RCC 7860 (cell line): ENCODE measurements at regions not wholly inside any gene's neighbourhood (a gene's known extent, or its start where the extent isn't known, plus 50 kb on each side); places are given as distances from the start of the nearest gene placed in this dataset.
"Not testable (repeated sequence)": the region's sequence is repeated elsewhere in the genome, so short reads cannot be mapped to it uniquely, and the experiment has no call there.

ENCODE experiments used
- DNase-seq: peaks from one replicate; pipeline ENCODE4 v3.0.0-alpha.2; 2015; ENCODE audit warnings: low spot score
- FAIRE-seq: peaks from 2 replicates; lab custom pipeline; 2012; peaks lifted over from hg19 to GRCh38; lab: Jason Lieb, UNC

DNA sequence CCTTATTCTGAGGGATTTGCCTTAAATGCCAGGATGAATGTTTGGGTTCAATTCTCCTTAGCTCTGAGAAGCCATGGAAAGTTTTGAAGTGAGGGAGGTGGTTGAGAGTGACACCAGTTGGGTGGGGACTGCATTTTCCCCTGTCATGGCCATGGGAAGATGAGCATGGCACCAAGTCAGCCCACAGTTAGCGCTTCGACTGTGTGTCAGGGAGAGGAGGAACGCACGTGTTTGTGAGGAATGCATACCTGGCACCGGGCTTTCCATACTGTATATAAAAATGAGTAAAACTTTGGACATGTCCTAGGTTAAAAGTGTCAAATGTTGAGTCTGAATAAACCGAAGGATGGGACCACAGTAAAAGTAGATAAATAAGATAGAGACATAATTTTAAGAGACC, 187.5 kb upstream of the KL start:
- no peak for DNase-seq
- FAIRE-seq: no peak

DNA sequence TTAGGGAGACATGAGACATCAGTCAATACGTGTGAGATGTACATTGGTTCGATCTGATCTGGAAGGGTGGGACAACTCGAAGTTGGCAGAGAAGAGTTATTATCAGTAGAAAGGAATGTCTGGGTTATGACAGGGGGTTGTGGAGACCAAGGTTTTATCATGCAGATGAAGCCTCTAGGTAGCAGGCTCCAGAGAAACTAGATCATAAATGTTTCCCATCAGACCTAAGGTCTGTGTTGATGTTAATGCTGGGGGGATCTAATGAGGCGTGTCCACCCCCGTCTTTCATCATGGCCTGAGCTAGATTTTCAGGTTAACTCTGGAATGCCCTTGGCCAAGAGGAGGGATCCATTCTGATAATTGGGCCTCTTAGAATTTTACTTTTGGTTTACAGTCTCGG, 187.0 kb upstream of the KL start:
- FAIRE-seq (no peak), DNase-seq (peak; percentile 89)

DNA sequence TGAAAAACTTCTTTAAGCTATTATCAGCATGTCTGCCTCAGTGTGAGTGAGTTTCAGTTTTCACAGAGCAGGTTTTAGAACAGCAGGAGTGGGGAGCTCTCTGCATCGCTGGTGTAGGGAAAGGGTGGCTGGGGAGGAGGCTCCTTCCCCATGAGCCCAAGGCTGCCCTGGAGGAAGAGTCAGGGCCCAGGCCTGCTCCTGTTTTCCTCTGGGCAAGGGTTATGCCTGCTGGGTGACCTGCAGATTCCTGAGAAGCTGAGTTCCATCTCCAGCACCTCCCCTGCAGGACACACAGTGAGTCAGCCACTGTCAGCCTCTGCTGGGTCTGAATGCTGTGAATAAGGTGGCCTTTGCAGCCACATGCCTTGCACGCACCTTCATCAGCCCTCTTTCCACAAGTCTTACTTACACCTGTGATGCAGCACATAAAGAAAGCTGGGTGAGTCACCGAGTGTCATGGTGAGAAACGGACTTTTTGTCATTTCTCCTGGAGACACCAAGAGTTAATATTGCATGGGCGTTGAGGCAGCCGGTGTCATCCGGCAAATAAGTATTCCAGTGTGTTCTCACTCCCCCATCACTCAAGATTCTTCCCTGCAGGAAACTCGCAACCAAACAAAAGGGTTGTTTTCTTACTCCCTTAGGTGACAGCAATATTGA, 186.4 kb upstream of the KL start:
- DNase-seq: peak; percentile 99
- FAIRE-seq: peak; percentile 95

DNA sequence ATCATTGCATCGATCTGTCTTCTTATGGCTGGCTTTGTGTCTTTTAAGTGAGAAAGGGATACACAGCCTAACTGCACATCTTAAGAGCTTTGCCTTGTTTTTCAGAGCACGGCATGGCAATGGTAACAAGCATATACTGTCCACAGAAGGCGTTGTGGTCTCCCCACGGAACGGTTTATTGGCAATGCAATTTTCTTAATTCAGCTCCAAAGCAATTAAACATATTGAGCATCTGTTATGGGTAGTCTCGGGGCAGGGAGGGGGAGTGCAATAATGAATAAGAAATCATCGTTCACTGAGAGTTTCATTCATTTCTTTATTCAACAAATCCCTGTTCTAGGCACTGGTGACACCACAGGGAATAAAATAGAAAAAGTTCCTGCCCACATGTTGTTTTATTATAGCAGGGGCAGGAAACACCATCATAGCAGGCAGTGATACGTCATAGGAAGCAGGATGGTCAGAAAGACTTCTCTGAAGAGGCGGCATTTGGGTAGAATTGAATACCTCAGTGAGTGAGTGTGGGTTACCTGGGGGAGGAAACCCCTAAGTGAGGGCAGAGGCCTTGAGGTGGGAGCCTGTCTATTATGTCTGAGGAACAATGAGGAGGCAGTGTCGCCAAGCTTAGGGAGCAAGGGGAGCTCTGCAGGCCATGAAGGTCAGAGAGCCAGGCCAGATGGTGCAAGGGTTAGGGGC, 185.7 kb upstream of the KL start:
- FAIRE-seq (no peak), DNase-seq (no peak)

DNA sequence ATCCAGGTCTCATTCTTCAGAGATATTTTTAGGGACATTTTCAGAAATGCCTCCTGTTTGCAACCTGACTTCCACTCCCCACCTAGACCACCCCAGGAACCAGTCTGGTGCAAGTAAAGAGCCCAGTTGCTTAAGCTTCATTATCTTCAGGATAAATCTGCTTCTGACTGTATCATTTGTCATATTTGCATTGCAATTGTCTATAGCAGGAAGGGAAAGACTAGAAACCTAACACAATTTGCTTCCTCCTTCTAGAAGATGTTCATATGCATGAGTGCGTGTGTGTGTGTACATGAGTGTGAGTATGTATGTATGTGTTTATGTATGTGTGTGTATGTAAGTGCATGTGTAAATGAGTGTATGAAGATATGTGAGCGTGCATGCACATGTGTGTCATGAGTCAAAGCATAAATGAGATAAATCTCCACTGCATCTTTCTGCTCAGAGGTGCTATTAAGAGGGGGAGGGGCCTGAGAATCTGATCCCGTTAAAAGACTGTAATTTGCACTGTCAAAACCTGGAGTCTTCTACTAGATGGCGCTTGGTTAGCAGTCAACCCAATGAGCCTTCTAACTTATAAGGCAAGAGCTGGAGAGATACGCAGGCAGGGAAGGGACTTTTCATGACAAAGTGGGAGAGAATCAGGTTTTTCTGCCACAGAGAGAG, 178.8 kb upstream of the KL start:
- FAIRE-seq (no peak), DNase-seq (no peak)

DNA sequence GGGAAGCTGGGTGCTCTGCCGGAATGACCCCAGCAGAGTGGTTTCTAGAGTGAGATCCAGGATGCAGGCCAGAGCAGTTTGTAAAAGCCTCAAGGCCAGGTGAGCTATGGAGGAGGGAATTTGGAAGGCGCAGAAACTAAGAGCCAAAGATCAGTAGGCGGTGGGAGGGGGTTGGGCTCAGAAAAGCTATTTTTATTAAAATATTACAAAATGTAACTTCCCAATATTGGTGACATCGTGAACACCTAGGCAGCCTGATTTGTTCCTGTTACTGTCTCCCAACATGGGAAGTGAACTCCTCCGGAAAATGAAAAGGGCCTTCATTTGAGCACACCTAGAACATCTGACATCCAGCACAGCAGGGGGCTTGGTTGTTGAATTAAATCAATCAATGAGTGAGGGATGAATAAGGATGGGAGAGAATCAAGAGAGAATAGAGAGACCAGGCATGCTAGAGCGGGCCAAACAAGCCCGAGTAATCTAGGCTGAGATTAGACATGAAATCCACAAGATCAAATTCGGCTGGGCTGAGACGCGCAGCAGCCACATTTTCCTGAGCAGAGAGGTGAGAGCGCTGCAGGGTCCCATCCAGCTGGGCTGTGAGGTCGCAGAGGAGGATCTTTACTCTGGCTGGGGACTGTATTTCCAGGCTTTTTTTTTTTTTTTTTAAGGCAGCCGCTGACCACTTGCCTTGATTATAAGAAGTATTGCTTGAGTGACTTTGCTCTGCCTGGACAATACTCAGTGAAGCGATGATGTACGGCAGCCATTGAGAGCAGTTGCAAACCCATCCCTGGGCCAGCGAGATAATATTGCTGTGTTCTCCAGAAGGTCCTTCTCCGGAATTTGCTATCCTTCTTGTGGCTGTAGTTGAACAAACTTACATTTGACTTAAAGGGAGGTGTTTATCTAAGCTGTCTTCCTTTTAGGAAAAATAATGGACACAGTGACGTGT, 178.0 kb upstream of the KL start:
- FAIRE-seq: no peak
- no peak for DNase-seq

DNA sequence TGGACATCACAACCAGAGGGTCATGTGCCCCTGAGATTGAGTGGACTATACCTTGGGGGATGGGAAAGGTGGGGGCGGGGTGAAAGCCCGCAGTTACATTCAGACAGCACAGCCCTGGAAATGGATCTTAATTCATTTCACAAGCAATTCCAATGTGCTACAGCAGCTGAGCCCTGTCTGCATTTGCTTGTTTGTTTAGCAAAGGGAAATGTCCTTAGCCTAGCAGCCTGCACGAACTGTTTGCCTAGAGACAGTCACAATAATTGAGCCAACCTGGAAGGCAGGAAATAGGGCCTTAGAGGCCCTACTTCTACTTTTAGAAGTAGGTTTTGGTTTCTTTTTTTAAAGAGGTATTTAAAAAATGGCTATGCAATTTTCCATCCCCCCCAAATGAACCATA, 177.3 kb upstream of the KL start:
- no peak for DNase-seq
- FAIRE-seq: no peak

DNA sequence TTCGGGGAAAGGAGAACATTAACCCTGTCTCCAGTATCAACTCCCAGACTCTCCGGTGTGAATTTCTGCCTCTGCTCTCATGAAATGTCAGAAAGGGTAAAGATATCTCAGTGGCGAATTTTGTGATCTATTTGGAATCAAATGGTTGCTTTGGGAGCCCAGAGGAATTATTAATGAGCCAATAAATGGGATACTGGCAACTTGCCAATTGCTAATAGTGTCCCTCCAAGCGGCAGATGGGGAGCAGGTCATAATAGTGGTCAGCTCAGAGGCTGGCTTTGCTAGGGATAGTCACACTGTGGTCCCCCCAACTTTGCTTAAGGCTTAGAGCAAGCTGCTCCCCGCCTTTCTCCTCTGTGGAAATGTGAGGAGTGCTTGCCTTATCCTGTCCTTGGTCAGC, 176.1 kb upstream of the KL start:
- DNase-seq: no peak
- no peak for FAIRE-seq

DNA sequence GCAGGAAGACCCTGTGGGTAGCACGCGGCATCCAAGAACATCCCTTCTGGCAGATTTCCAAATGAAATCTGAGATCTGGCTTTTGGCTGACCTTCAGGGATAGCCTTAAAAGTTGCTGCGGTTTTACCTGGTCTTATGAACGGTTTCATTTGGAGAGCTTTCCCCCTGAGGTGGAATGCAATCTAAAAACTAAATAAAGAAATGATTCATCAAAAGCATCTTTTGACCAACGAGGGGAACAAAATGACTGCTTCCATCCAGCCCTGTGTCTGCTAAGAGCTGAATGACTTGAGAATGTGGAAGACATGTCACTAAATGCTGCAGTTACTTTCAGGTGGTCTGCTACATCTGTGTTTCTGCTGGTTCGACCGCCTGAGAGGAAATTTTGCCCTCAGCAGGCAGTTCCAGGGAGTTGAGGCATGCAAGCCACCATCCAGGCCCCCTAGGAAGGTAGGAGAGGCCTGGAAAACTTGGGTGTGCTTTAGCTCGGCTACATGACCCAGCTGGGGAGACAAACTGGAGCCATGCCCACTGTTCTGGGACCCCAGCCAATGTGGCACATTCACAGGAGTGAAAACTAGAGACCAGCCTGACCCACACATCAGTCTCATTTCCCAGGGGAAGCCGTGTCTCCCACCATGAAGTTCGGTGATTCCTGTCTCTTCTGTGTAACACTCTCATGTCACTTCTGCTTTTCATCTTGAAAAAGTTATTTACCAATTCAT, 175.1 kb upstream of the KL start:
- no peak for DNase-seq
- FAIRE-seq: no peak

DNA sequence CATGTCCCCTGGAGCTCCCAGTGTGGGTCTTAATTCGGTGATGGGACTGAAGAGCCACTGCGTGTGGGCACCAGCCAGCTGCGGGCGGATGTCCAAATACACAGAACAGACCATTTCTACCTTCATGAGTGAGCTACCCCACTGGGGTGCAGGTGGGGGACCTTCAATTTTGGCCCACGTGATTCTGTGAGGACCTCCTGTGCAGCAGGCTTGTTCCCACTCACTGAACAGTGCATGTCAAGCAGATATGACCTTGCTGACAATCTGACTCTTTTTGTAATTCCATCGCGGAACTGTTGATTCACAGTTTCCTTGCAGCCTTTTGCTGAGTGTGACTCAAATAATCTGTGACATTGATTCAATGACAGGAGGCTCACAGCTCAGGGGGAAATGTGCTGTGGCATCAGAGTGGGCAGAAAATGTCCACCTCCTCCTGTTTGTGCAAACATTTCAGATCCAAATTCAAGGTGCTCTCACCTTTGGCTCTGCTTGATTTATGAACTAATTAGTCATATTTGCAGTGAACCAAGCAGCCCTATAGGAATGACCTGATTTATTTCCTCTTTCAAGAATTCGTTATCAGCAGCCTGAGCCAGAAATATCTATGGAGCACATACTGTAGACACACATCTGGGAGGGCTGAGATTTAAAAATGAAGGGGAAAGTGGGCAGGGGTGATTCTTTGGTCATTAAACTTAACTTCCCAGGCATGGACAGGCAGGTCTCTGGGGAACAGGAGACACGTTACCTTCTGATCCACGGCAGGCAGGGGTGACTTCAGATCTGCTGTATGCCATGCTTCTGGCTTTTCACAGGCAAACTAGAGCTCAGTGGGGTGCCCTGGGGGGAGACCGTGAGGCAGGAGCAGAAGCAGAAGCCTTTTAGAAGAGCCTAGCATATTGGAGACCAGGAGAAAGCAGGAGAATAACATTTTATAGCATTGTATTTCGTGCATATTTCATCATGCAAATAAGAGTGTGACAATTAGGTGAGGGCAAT, 170.0 kb upstream of the KL start:
- FAIRE-seq (no peak), DNase-seq (no peak)

DNA sequence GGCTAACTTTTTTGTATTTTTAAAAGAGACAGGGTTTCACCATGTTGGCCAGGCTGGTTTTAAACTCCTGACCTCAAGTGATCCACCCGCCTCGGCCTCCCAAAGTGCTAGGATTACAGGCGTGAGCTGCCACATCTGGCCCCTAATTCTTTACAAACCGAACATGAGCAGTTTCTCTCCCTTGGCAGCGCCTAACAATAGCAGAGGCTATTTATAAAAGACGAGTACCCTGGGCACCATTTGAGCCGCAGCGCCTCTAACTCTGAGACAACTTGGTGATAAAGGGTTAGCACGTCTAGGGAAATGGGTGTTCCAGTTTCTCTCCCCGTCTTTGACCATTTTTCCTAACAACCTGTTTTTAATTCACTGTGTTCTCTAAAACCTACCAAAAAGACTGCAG, 168.2 kb upstream of the KL start:
- not testable (repeated sequence) for DNase-seq, FAIRE-seq

DNA sequence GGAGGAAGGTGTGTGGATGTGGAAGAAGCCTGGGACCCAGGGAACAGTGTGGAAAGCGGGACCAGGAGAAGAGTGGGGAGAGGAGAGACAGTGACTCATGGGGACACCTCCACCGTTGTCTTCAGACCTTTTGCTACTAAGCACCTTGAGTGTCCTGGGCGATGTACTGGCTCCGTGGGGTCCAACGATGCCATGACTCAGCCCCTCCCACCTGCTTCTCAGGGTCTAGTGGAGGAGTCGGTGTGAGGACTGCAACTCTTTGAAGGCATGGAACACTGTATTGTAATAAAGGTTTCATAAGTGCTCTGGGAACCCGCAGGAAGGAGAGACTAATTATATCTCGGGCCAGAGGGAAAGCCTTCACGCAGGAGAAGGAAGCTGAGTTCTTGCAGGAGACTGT, 166.9 kb upstream of the KL start:
- FAIRE-seq (no peak), DNase-seq (no peak)

DNA sequence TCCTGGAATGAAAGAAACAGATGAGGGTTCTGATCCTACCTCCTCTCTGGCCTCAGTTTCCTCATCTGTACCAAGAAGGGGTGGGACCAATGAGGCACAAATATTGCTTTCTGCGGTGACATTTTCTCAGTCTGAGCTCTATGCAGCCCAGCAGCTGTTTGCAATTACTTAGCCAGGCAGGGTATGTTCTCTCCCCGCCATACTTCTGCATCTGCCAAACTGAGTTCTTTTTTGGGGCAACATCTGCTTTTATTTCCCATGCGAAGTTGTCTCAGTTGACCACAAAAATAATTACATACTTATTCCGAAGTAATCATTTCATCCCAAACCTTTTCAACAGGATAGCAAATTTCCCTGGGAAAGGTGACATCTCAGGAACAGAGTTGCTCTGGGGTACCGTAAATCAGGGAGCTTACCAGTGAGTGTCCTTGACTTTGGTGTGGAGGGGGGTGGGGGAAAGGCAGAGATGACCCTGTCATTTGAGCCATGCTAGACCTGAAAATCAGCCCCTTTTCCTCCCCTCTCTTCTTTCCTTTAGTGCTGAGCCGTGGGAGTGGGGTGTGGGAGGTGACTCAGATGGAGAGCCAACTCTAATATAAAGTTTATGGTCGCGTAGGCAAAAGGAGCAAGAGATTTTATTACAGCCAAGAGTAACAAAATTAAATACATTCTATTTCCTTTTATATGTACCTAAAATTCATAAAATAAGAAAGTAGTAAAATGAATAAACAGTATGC, 165.7 kb upstream of the KL start:
- FAIRE-seq (no peak), DNase-seq (no peak)

DNA sequence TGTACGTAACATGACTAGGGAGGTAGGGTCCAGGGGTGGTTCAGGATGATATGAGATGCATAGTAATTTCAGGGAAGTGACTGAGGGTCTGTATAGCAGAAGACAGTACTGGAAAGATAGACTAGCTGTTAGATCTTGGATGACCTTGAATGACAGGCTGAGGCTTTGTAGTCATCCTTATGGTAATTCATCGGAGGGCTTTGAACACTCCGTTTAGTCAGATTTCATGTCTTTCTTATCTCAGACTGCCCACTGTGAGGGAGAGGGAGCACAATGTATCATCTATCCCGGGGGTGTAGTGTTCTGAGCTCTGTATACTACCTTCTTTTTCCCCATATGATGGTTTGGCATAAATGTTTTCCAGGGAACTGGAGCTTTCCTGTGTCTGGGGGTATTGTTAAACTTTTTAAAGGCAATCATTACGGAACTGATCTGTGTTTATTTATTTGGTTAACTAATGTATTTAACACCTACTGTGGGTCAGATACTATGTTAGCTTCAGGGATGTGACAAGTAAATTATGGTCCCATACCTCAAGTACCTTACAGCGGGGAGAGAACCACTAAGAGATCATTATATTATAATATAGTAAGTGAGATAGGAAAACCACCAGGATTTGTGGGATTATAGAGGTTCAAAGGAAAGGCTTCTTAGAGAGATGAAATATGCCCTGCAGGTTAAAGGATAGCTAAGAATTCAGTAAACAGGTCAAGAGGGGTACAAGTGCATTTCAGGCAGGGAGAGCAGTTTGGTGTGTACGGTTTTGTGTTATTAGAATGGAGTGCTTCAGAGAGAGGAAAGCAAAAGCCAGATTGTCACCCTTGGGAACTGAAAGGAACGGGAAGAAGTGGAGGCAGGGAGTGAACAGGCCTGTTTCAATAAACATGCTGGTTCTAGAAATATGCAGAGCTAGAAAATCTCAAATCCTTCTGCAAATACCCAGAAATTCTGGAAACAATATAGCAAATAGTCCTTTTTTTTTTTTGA, 164.8 kb upstream of the KL start:
- no peak for DNase-seq
- FAIRE-seq: no peak

DNA sequence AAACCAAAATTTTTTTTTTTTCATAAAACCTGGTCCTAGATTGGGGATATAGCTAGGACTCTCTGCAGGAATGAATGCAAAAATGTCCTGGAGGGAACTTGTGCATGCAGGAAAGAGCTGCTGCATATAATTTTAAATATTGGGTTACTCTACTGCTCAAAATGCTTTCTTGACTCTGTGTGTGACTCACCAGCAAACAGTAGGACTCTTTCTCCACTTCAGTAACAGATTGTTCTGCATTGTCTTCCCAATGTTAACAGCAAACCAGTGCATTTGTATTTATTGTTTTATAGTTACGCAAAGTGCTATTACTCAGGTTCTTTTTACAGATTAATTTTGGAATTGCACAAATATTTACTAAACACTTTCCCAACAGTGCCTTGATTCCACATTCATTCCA, 163.7 kb upstream of the KL start:
- no peak for DNase-seq
- no peak for FAIRE-seq

DNA sequence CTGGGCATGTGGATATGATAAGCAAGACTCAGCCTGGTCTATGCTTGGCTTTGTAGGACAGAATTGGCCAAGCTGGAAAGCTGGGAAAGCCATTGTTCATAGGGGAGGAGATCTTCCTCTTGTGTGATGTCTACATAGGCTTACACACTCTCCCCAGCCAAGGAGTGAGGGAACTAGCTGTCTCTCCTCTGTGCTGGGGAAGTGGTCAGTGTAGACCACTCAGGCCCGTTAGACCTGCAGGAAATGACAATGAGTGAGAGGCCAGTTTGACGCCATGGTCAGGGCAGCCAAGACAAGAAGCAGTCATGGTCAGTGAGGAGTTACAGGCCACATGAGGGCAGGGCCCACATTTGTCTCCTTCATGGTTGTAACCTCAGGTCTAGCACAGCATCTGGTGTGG, 159.1 kb upstream of the KL start:
- DNase-seq: no peak
- FAIRE-seq: no peak

DNA sequence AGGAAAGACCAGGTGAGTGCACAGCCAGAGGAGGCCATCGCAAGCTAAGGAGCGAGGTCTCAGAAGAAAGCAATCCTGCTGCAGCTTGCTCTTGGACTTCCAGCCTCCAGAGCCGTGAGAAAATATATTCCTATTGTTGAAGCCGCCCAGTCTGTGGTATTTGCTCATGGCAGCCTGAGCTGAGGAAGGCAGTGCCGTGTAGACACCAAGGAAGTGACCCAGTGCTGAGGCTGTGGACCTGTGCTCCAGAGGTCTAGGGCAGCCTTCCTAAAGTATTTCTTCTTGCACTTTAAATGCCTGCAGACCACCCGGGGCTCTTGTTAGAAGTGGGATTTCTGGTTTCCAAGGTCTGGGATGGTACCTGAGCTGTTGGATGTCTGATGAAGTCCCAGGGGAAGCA, 158.5 kb upstream of the KL start:
- FAIRE-seq: no peak
- no peak for DNase-seq
